ENCODE measurements at regions not wholly inside any gene's neighbourhood (a gene's known extent, or its start where the extent isn't known, plus 50 kb on each side); places are given as distances from the start of the nearest gene placed in this dataset.

GRCh38 chr9:106479679-106480078 lies 383.3 kb upstream of the ZNF462 start:
- TF ChIP-seq ISL1 (CRISPR knock-in tag; IDR thresholded peaks at IDR 0.05): peak; percentile 12; the same call in 1 of the 2 replicates
- TF ChIP-seq, protein P1, sequence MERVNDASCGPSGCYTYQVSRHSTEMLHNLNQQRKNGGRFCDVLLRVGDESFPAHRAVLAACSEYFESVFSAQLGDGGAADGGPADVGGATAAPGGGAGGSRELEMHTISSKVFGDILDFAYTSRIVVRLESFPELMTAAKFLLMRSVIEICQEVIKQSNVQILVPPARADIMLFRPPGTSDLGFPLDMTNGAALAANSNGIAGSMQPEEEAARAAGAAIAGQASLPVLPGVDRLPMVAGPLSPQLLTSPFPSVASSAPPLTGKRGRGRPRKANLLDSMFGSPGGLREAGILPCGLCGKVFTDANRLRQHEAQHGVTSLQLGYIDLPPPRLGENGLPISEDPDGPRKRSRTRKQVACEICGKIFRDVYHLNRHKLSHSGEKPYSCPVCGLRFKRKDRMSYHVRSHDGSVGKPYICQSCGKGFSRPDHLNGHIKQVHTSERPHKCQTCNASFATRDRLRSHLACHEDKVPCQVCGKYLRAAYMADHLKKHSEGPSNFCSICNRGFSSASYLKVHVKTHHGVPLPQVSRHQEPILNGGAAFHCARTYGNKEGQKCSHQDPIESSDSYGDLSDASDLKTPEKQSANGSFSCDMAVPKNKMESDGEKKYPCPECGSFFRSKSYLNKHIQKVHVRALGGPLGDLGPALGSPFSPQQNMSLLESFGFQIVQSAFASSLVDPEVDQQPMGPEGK (CRISPR knock-in tag; IDR thresholded peaks at IDR 0.05; ENCODE audit: borderline replicate concordance): no peak
- 0 out of 2 replicates have a peak, but pooled peaks have one; percentile 50 for TF ChIP-seq TOX (CRISPR knock-in tag; IDR thresholded peaks at IDR 0.05; ENCODE audit: borderline replicate concordance)
- peak; percentile 73 for ATAC-seq

DNA sequence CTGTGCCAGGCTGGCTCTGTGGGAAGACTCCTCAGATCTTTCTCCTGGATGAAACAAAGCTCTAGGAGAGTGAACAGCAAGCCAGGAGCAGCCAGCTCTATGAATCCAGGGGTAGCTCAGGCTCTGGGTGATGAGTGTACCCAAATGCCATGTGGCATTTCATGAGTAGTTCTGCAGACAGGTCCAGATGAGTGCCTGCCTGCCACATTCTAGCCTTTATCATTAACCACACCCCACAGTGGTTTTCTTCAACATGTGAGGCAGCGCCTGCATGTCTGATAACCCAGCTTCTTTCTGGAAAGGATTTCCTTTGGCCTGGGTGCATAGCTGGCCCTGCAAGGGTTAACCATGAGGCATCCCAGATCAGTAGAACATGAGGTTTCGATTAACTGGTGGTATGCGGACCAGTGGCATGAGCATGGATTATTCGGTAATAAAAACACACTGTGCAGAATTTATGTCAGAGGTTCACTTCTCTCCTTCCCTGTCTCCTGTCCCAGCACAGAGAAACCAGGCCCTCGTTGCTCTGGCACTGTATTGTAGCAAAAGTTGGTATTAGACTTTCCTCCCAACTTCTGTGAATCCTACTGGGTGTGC lies 381.9 kb upstream of the ZNF462 start:
- TF ChIP-seq ZNF565 (CRISPR knock-in tag; conservative IDR thresholded peaks at IDR 0.05; ENCODE audit: low read depth): no peak
- no peak for TF ChIP-seq CREB5 (CRISPR knock-in tag; IDR thresholded peaks at IDR 0.05; ENCODE audit: low read depth)
- TF ChIP-seq TCF4 (CRISPR knock-in tag; IDR thresholded peaks at IDR 0.05; ENCODE audit: borderline replicate concordance): peak; percentile 64; the same call in 1 of the 2 replicates
- ATAC-seq: peak; percentile 67

- no peak for TF ChIP-seq ZNF565 (CRISPR knock-in tag; conservative IDR thresholded peaks at IDR 0.05; ENCODE audit: low read depth)
- TF ChIP-seq TSHZ2 (CRISPR knock-in tag; IDR thresholded peaks at IDR 0.05): no peak
- TF ChIP-seq ZNF70 (CRISPR knock-in tag; IDR thresholded peaks at IDR 0.05): no peak
- no peak for TF ChIP-seq ZC3H10 (CRISPR knock-in tag; IDR thresholded peaks at IDR 0.05)
- TF ChIP-seq GLIS3 (CRISPR knock-in tag; IDR thresholded peaks at IDR 0.05): no peak
- no peak for TF ChIP-seq RARB (CRISPR knock-in tag; IDR thresholded peaks at IDR 0.05)
- no peak for TF ChIP-seq BACH2 (CRISPR knock-in tag; IDR thresholded peaks at IDR 0.05; ENCODE audit: borderline replicate concordance)
- no peak for TF ChIP-seq ESRRG (CRISPR knock-in tag; IDR thresholded peaks at IDR 0.05)
- TF ChIP-seq ZFP30 (CRISPR knock-in tag; IDR thresholded peaks at IDR 0.05): no peak
- TF ChIP-seq ZNF8 (CRISPR knock-in tag; IDR thresholded peaks at IDR 0.05): no peak
- ATAC-seq: no peak
Observed at GRCh38 chr9:106482733-106483132, 380.2 kb upstream of the ZNF462 start.

DNA sequence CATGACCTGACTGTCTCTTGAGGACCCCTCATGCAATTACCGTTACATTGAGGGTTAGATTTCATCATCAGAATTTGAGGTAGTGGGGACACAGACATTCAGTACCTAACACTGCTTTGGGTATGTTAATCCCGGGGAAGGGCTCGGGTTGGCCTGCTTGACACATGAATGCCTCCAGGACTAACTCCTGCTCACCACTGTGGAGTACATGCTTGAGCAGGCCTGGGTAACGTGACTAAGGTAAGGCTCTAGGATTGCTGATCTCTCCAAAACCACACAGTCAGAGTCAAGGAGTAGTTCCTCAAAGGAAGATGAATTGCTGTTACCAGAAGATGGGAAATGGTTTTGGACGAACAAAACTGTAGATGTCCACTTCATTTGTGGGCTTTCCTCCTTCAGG lies 376.3 kb upstream of the ZNF462 start:
- no peak for TF ChIP-seq ZNF565 (CRISPR knock-in tag; conservative IDR thresholded peaks at IDR 0.05; ENCODE audit: low read depth)
- no peak for TF ChIP-seq TSHZ2 (CRISPR knock-in tag; IDR thresholded peaks at IDR 0.05)
- no peak for TF ChIP-seq BACH2 (CRISPR knock-in tag; IDR thresholded peaks at IDR 0.05; ENCODE audit: borderline replicate concordance)
- TF ChIP-seq ISL1 (CRISPR knock-in tag; IDR thresholded peaks at IDR 0.05): no peak
- no peak for TF ChIP-seq CREB5 (CRISPR knock-in tag; IDR thresholded peaks at IDR 0.05; ENCODE audit: low read depth)
- no peak for TF ChIP-seq ZC3H10 (CRISPR knock-in tag; IDR thresholded peaks at IDR 0.05)
- no peak for TF ChIP-seq ZFP3 (CRISPR knock-in tag; IDR thresholded peaks at IDR 0.05)
- TF ChIP-seq, protein P2, sequence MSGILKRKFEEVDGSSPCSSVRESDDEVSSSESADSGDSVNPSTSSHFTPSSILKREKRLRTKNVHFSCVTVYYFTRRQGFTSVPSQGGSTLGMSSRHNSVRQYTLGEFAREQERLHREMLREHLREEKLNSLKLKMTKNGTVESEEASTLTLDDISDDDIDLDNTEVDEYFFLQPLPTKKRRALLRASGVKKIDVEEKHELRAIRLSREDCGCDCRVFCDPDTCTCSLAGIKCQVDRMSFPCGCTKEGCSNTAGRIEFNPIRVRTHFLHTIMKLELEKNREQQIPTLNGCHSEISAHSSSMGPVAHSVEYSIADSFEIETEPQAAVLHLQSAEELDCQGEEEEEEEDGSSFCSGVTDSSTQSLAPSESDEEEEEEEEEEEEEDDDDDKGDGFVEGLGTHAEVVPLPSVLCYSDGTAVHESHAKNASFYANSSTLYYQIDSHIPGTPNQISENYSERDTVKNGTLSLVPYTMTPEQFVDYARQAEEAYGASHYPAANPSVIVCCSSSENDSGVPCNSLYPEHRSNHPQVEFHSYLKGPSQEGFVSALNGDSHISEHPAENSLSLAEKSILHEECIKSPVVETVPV (CRISPR knock-in tag; IDR thresholded peaks at IDR 0.05): no peak
- TF ChIP-seq RARB (CRISPR knock-in tag; IDR thresholded peaks at IDR 0.05): no peak
- TF ChIP-seq GLIS3 (CRISPR knock-in tag; IDR thresholded peaks at IDR 0.05): no peak
- TF ChIP-seq SNAI2 (CRISPR knock-in tag; IDR thresholded peaks at IDR 0.05): no peak
- no peak for TF ChIP-seq ESRRG (CRISPR knock-in tag; IDR thresholded peaks at IDR 0.05)
- TF ChIP-seq ZNF70 (CRISPR knock-in tag; IDR thresholded peaks at IDR 0.05): no peak
- TF ChIP-seq ZNF8 (CRISPR knock-in tag; IDR thresholded peaks at IDR 0.05): no peak
- no peak for ATAC-seq
